Smooth muscle cell (in vitro differentiated cells): ENCODE measurements at regions not wholly inside any gene's neighbourhood (a gene's known extent, or its start where the extent isn't known, plus 50 kb on each side); places are given as distances from the start of the nearest gene placed in this dataset.

ENCODE experiments used
- DNase-seq: peaks from one replicate; lab custom pipeline; 2025; ENCODE audit not compliant: unreplicated experiment; lab: John Stamatoyannopoulos, UW
- H2AFZ ChIP-seq: fragments of 200-600 bp; sonication (generic); 2 replicates; pipeline ENCODE4 v1.6.0; 2016; ENCODE audit warnings: antibody characterized with exemption, low read depth, mild to moderate bottlenecking
- H3F3A ChIP-seq: fragments of 200-600 bp; sonication (generic); 2 replicates; pipeline ENCODE4 v1.6.0; 2017; ENCODE audit warnings: antibody characterized with exemption, low read depth
- H3K27ac ChIP-seq: fragments of 200-600 bp; sonication (generic); 2 replicates; pipeline ENCODE4 v1.5.1; 2016; ENCODE audit warnings: low read depth, mild to moderate bottlenecking
- H3K27me3 ChIP-seq: fragments of 200-600 bp; sonication (generic); 2 replicates; pipeline ENCODE4 v1.6.1; 2016; ENCODE audit warnings: low read depth, mild to moderate bottlenecking
- H3K36me3 ChIP-seq: fragments of 200-600 bp; sonication (generic); 2 replicates; pipeline ENCODE4 v1.5.1; 2016; ENCODE audit warnings: low read depth
- H3K4me1 ChIP-seq: fragments of 200-600 bp; sonication (generic); 2 replicates; pipeline ENCODE4 v1.5.1; 2016; ENCODE audit warnings: low read depth
- H3K4me2 ChIP-seq: fragments of 200-600 bp; sonication (generic); 2 replicates; pipeline ENCODE4 v1.6.0; 2016; ENCODE audit warnings: mild to moderate bottlenecking
- H3K4me3 ChIP-seq: fragments of 200-600 bp; sonication (generic); 2 replicates; pipeline ENCODE4 v1.5.1; 2016; ENCODE audit warnings: mild to moderate bottlenecking
- H3K79me2 ChIP-seq: fragments of 200-600 bp; sonication (generic); 2 replicates; pipeline ENCODE4 v1.6.0; 2016; ENCODE audit warnings: low read depth, mild to moderate bottlenecking
- H3K9ac ChIP-seq: fragments of 200-600 bp; sonication (generic); 2 replicates; pipeline ENCODE4 v1.6.0; 2016; ENCODE audit warnings: low read depth
- H3K9me3 ChIP-seq: fragments of 200-600 bp; sonication (generic); replicated peaks from 2 replicates; pipeline ENCODE4 v1.5.1; 2016; ENCODE audit warnings: low read depth
- H4K20me1 ChIP-seq: fragments of 200-600 bp; sonication (generic); 2 replicates; pipeline ENCODE4 v1.6.0; 2016; ENCODE audit warnings: low read depth
- WGBS: methylation state at CpG from one replicate; pipeline ENCODE4 v1.1.7; 2016; ENCODE audit warnings: low lambda C conversion rate; 5-methylcytosine and 5-hydroxymethylcytosine counted together
- TF ChIP-seq, protein P1 (sequence below): fragments of 200-600 bp; sonication (generic); IDR thresholded peaks from 2 replicates; pipeline ENCODE4 v1.5.1; 2017; ENCODE audit warnings: borderline replicate concordance, mild to moderate bottlenecking, antibody characterized with exemption; ENCODE audit not compliant: insufficient read depth, poor library complexity, severe bottlenecking

DNA sequence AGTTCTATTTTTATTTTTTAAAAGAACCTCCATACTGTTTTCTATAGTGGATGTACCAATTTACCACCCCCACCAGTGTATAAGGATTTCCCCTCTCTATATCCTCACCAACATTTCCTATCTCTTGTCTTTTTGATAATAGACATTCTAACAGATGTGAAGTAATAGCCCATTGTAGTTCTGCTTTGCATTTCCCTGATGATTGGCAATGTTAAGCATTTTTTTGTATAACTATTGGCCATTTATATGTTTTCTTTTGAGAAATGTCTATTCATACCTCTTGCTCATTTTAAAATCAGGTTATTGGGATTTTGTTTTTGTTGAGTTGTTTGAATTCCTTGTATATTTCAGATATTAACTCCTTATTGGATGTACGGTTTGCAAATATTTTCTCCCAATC, 251.1 kb upstream of the HTR2C start:
- H4K20me1 ChIP-seq = no peaks in the 10 kb centered on the region
- H3K27ac ChIP-seq = no peak overlapping the region
- H3K36me3 ChIP-seq = no peaks in the 10 kb centered on the region
- TF ChIP-seq, protein P1, sequence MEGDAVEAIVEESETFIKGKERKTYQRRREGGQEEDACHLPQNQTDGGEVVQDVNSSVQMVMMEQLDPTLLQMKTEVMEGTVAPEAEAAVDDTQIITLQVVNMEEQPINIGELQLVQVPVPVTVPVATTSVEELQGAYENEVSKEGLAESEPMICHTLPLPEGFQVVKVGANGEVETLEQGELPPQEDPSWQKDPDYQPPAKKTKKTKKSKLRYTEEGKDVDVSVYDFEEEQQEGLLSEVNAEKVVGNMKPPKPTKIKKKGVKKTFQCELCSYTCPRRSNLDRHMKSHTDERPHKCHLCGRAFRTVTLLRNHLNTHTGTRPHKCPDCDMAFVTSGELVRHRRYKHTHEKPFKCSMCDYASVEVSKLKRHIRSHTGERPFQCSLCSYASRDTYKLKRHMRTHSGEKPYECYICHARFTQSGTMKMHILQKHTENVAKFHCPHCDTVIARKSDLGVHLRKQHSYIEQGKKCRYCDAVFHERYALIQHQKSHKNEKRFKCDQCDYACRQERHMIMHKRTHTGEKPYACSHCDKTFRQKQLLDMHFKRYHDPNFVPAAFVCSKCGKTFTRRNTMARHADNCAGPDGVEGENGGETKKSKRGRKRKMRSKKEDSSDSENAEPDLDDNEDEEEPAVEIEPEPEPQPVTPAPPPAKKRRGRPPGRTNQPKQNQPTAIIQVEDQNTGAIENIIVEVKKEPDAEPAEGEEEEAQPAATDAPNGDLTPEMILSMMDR = no peak
- H3K79me2 ChIP-seq = no peaks in the 10 kb centered on the region
- no peaks in the 10 kb centered on the region for H3F3A ChIP-seq
- DNase-seq = no peak
- no peaks in the 10 kb centered on the region for H3K27me3 ChIP-seq
- no peak overlapping the region for H3K9ac ChIP-seq
- 97% methylated on average over 1 of the region's 1 CpG for WGBS
- H3K4me1 ChIP-seq = no peaks in the 10 kb centered on the region
- H3K4me3 ChIP-seq = no peak overlapping the region
- no peak overlapping the region for H3K4me2 ChIP-seq
- H2AFZ ChIP-seq = no peak overlapping the region
- no peaks in the 10 kb centered on the region for H3K9me3 ChIP-seq

DNA sequence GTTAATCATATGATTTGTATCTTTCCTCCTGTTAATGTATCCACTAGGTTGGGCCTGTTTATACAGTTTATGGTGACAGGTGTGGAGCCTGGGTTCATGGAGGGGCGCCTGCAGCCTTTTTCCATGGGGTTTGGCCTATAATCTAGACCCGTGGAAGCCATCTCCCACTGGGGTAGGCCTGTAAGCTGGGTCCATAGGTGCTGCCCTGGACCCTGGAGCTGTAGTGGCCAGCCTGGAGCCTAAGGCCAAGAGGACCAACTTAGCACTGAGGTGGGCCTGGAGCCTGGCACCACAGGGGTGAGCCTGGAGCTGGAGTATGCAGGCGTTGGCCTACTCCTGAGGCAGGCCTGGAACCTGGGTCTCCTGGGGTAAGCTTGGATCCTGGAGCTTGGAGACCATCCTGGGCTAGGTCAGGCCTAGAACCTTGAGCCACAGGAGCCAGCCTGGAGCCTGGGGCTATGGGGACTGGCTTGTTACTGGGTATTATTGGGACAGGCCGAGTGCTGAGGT, 249.4 kb upstream of the HTR2C start:
- no peaks in the 10 kb centered on the region for H3K4me1 ChIP-seq
- no peaks in the 10 kb centered on the region for H3K27me3 ChIP-seq
- no peaks in the 10 kb centered on the region for H4K20me1 ChIP-seq
- WGBS = 89% methylated on average over 4 of the region's 4 CpGs
- TF ChIP-seq, protein P1 = no peak
- H3K36me3 ChIP-seq = no peaks in the 10 kb centered on the region
- H3K4me3 ChIP-seq = no peak overlapping the region
- DNase-seq = no peak
- no peak overlapping the region for H3K9ac ChIP-seq
- no peaks in the 10 kb centered on the region for H3K79me2 ChIP-seq
- no peak overlapping the region for H3K4me2 ChIP-seq
- H3F3A ChIP-seq = no peaks in the 10 kb centered on the region
- H3K27ac ChIP-seq = no peak overlapping the region
- no peaks in the 10 kb centered on the region for H3K9me3 ChIP-seq
- no peak overlapping the region for H2AFZ ChIP-seq

DNA sequence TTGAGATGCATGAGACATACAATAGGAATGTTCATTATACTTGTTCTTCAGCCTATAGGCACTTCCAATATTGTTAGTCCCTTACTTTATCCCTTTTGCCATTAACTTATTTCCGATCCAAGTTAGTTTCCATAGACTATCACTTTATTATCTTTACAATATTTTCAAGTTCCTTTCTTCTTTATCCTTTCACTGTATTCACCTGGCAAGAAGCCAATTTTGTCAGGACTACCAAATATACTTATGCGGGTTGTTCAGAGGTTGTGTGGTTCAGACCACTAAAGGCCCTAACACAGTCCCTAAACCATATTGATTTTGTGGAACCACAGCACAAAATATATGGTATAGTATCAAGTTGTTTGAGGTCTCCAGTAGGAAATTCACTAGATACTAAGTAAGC, 245.0 kb upstream of the HTR2C start:
- no peak for DNase-seq
- H4K20me1 ChIP-seq = no peaks in the 10 kb centered on the region
- H3K4me1 ChIP-seq = no peaks in the 10 kb centered on the region
- H3K9ac ChIP-seq = no peak overlapping the region
- no peaks in the 10 kb centered on the region for H3K27me3 ChIP-seq
- no peak overlapping the region for H3K27ac ChIP-seq
- H3K9me3 ChIP-seq = no peaks in the 10 kb centered on the region
- TF ChIP-seq, protein P1 = no peak
- H3K79me2 ChIP-seq = no peaks in the 10 kb centered on the region
- H3K4me2 ChIP-seq = no peak overlapping the region
- H3K4me3 ChIP-seq = no peak overlapping the region
- H2AFZ ChIP-seq = no peak overlapping the region
- no peaks in the 10 kb centered on the region for H3F3A ChIP-seq
- no peaks in the 10 kb centered on the region for H3K36me3 ChIP-seq
- 89% methylated on average over 2 of the region's 2 CpGs for WGBS

DNA sequence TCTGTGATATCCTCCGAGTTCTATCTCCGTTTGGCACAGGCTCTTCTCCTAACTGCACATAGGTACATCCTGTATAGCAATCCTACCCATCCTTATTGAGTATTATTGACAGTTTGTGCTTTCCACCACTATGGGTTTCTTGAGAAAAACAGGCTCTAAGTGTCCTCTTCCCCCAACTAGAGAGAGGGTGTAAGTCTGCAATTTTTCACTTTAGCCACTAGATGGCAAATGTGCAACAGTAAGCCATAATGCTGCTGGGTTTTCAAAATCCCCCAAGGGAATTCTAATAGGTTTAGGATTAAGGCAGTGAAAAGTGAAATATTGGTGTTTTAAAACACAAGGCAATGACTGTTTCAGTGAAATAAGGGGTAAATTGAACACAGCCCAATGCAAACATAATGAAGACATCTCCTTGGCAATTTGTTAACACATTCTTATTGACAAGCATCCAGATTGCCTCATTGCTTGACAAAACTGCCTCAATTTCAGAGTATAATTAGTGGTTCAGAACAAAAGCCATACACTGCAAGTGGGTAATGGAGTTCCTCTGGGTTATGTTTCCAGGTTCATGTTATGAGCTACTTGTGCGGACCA, 239.0 kb upstream of the HTR2C start:
- Histone ChIP-seq H3K9me3 (no peaks in the 10 kb centered on the region), H4K20me1 (no peaks in the 10 kb centered on the region), H3K4me2 (no peak overlapping the region), H3K27ac (no peak overlapping the region), H3K4me3 (no peak overlapping the region), H3K79me2 (no peaks in the 10 kb centered on the region), H3K27me3 (no peaks in the 10 kb centered on the region), H3K4me1 (no peaks in the 10 kb centered on the region), H3K36me3 (no peaks in the 10 kb centered on the region), H3F3A (no peaks in the 10 kb centered on the region), H2AFZ (no peak overlapping the region), H3K9ac (no peak overlapping the region)
- TF ChIP-seq, protein P1 = peak; percentile 75
- no peak for DNase-seq
- WGBS = 34% methylated on average over 3 of the region's 3 CpGs
